Suprapubic skin (tissue), 4 donors: ENCODE measurements at regions not wholly inside any gene's neighbourhood (a gene's known extent, or its start where the extent isn't known, plus 50 kb on each side); places are given as distances from the start of the nearest gene placed in this dataset.

Experiments
- CTCF ChIP-seq, 2 donors: fragments of 200-600 bp in 1 of 2; fragments of 450-650 bp in 1 of 2; sonication (generic) in 1 of 2; IDR thresholded peaks; one replicate each; pipeline ENCODE4 v1.5.1; 2016 to 2019; ENCODE audit warnings: antibody characterized with exemption in 2 of 2, mild to moderate bottlenecking in 1 of 2, moderate library complexity in 1 of 2
- EP300 ChIP-seq: sonication (generic); formaldehyde crosslinking; IDR thresholded peaks from one replicate; pipeline ENCODE4 v1.6.1; 2017; ENCODE audit warnings: antibody characterized with exemption
- POLR2A ChIP-seq, 2 donors: fragments of 450-650 bp; IDR thresholded peaks; one replicate each; pipeline ENCODE4 v1.6.1; 2017; ENCODE audit warnings: antibody characterized with exemption in 2 of 2, mild to moderate bottlenecking in 2 of 2, moderate library complexity in 2 of 2
- POLR2AphosphoS5 ChIP-seq, 3 donors: sonication (generic); formaldehyde crosslinking; IDR thresholded peaks; one replicate each; pipeline ENCODE4 v1.6.1; 2017; ENCODE audit warnings: antibody characterized with exemption in 3 of 3

- no peak for TF ChIP-seq CTCF (IDR thresholded peaks at IDR 0.05)
- TF ChIP-seq EP300: no peak
- TF ChIP-seq POLR2AphosphoS5 (IDR thresholded peaks at IDR 0.05): no peak
- no peak for TF ChIP-seq POLR2A (IDR thresholded peaks at IDR 0.05)
These were observed 672.5 kb upstream of the RORB start for GRCh38 chr9:73824671-73825070.
